Esophagus squamous epithelium (tissue), 4 donors: ENCODE measurements at regions not wholly inside any gene's neighbourhood (a gene's known extent, or its start where the extent isn't known, plus 50 kb on each side); places are given as distances from the start of the nearest gene placed in this dataset.

Experiments used
- CTCF ChIP-seq, 6 experiments: fragments of 450-650 bp in 4 of 6; fragments of 200-600 bp in 2 of 6; sonication (generic) in 2 of 6; IDR thresholded peaks; one replicate each; pipeline ENCODE4 v1.5.1; 2016 to 2019; ENCODE audit warnings: antibody characterized with exemption in 6 of 6, mild to moderate bottlenecking in 4 of 6, moderate library complexity in 4 of 6
- POLR2A ChIP-seq, 4 donors: fragments of 450-650 bp; IDR thresholded peaks; one replicate each; pipeline ENCODE4 v1.6.1; 2017; ENCODE audit warnings: antibody characterized with exemption in 4 of 4, mild to moderate bottlenecking in 4 of 4, moderate library complexity in 3 of 4

GRCh38 chr13:80419416-80419815, 78.5 kb upstream of the SPRY2 start:
- TF ChIP-seq CTCF (IDR thresholded peaks at IDR 0.05) (no peak), POLR2A (IDR thresholded peaks at IDR 0.05) (no peak)
